Colonic mucosa (tissue), 4 donors: ENCODE measurements at regions not wholly inside any gene's neighbourhood (a gene's known extent, or its start where the extent isn't known, plus 50 kb on each side); places are given as distances from the start of the nearest gene placed in this dataset.

Experiments
- DNase-seq: peaks from one replicate; pipeline ENCODE4 v3.0.0-alpha.2; 2020
- H3K27ac ChIP-seq: fragments of 200-600 bp; one replicate; pipeline ENCODE4 v1.8.0; 2021
- H3K27me3 ChIP-seq: fragments of 200-600 bp; one replicate; pipeline ENCODE4 v1.8.0; 2021
- H3K36me3 ChIP-seq: fragments of 200-600 bp; one replicate; pipeline ENCODE4 v1.8.0; 2021
- H3K4me1 ChIP-seq: fragments of 200-600 bp; one replicate; pipeline ENCODE4 v1.8.0; 2021; ENCODE audit warnings: mild to moderate bottlenecking
- H3K4me3 ChIP-seq: fragments of 200-600 bp; one replicate; pipeline ENCODE4 v1.8.0; 2021
- H3K9ac ChIP-seq, 2 donors: one replicate each; pipeline ENCODE4 v1.7.0; 2013; ENCODE audit warnings: control low read depth in 2 of 2, low read depth in 2 of 2, low read length in 2 of 2
- H3K9me3 ChIP-seq: fragments of 200-600 bp; one replicate; pipeline ENCODE4 v1.8.0; 2021
- CTCF ChIP-seq: fragments of 200-600 bp; IDR thresholded peaks from one replicate; pipeline ENCODE4 v1.8.0; 2022; ENCODE audit warnings: antibody characterized with exemption, mild to moderate bottlenecking
- intact Hi-C: fragments of 100-400 bp; cut with DNase I; formaldehyde crosslinking; loops from one replicate; pipeline ENCODE4 v1.14.1; 2022
- donor health status: healthy.
- donor health status: DM: no; HTN: no; CAD: no.
- donor health status: DM: no; HTN: no; CAD: no.

GRCh38 chr7:25319707-25320106, 91.4 kb upstream of the NPVF start:
- Histone ChIP-seq H3K36me3 (no peaks in the 10 kb centered on the region), H3K4me3 (no peak overlapping the region), H3K4me1 (no peaks in the 10 kb centered on the region), H3K9ac (no peak overlapping the region), H3K27me3 (no peaks in the 10 kb centered on the region), H3K27ac (no peak overlapping the region), H3K9me3 (no peaks in the 10 kb centered on the region)
- DNase-seq, result no peak
- no peak for TF ChIP-seq CTCF
- intact Hi-C loops, result loop anchor here (10.0 kb wide), 1 partner anchor 65 kb away; no protein-coding TSS in a partner anchor

- Histone ChIP-seq H3K4me1 (no peaks in the 10 kb centered on the region), H3K27me3 (no peaks in the 10 kb centered on the region), H3K9ac (no peak overlapping the region), H3K4me3 (no peak overlapping the region), H3K36me3 (no peaks in the 10 kb centered on the region), H3K9me3 (no peaks in the 10 kb centered on the region), H3K27ac (no peak overlapping the region)
- DNase-seq, result no peak
- no peak for TF ChIP-seq CTCF
- intact Hi-C loops, result no loop called here
These were observed 92.5 kb upstream of the NPVF start for GRCh38 chr7:25320791-25321190.

- no peaks in the 10 kb centered on the region for H3K9me3 ChIP-seq
- no peak overlapping the region for H3K27ac ChIP-seq
- no peak for TF ChIP-seq CTCF
- H3K27me3 ChIP-seq, result no peaks in the 10 kb centered on the region
- no peaks in the 10 kb centered on the region for H3K36me3 ChIP-seq
- H3K4me3 ChIP-seq, result no peak overlapping the region
- H3K4me1 ChIP-seq, result no peaks in the 10 kb centered on the region
- DNase-seq, result no peak
- intact Hi-C loops, result no loop called here
- H3K9ac ChIP-seq, result no peak overlapping the region
These were observed 93.1 kb upstream of the NPVF start for GRCh38 chr7:25321424-25321823.

- TF ChIP-seq CTCF, result no peak
- Histone ChIP-seq H3K4me1 (no peaks in the 10 kb centered on the region), H3K4me3 (no peak overlapping the region), H3K9ac (no peak overlapping the region), H3K9me3 (no peaks in the 10 kb centered on the region), H3K27ac (no peak overlapping the region), H3K36me3 (no peaks in the 10 kb centered on the region), H3K27me3 (no peaks in the 10 kb centered on the region)
- no peak for DNase-seq
- intact Hi-C loops, result no loop called here
These were observed 94.2 kb upstream of the NPVF start for GRCh38 chr7:25322473-25322872.

- Histone ChIP-seq H3K4me3 (no peak overlapping the region), H3K27me3 (no peaks in the 10 kb centered on the region), H3K9me3 (no peaks in the 10 kb centered on the region), H3K4me1 (no peaks in the 10 kb centered on the region), H3K9ac (no peak overlapping the region), H3K36me3 (no peaks in the 10 kb centered on the region), H3K27ac (no peak overlapping the region)
- no peak for TF ChIP-seq CTCF
- DNase-seq, result no peak
- intact Hi-C loops, result no loop called here
These were observed 97.0 kb upstream of the NPVF start for GRCh38 chr7:25325186-25325757.
